ENCODE measurements at regions not wholly inside any gene's neighbourhood (a gene's known extent, or its start where the extent isn't known, plus 50 kb on each side); places are given as distances from the start of the nearest gene placed in this dataset.

GRCh38 chr6:4486568-4487315, 289.5 kb upstream of the CDYL start:
- TF ChIP-seq CTCF (IDR thresholded peaks at IDR 0.05) (no peak), POLR2A (IDR thresholded peaks at IDR 0.05) (no peak), POLR2AphosphoS5 (IDR thresholded peaks at IDR 0.05) (no peak), EP300 (IDR thresholded peaks at IDR 0.05) (no peak)

Data from sigmoid colon (tissue), 4 donors.